Fibroblast of lung (primary cell): ENCODE measurements at regions not wholly inside any gene's neighbourhood (a gene's known extent, or its start where the extent isn't known, plus 50 kb on each side); places are given as distances from the start of the nearest gene placed in this dataset.

ENCODE experiments used
- CTCF ChIP-seq, 2 donors: IDR thresholded peaks in 1 of 2; conservative IDR thresholded peaks in 1 of 2; 1 replicate in 1 of 2; 2 replicates in 1 of 2; pipeline ENCODE4 v1.5.1; 2011 to 2012; ENCODE audit warnings: low read length in 2 of 2, control low read depth in 1 of 2, inconsistent platforms in 1 of 2, low read depth in 1 of 2, mild to moderate bottlenecking in 1 of 2
- EZH2 ChIP-seq: IDR thresholded peaks from 2 replicates; pipeline ENCODE4 v1.5.1; 2012; ENCODE audit warnings: low read length, control low read depth, mild to moderate bottlenecking; ENCODE audit errors: missing control alignments

- no peak for TF ChIP-seq CTCF (conservative IDR thresholded peaks at IDR 0.05 in 1 of 2, IDR thresholded peaks at IDR 0.05 in 1 of 2; ENCODE audit: low read depth in 1 of 2, low read length in 2 of 2)
- no peak for TF ChIP-seq EZH2
These were observed 1357.4 kb upstream of the ADGRL4 start for GRCh38 chr1:80363689-80364475.
